HL-60 (cell line): ENCODE measurements at regions not wholly inside any gene's neighbourhood (a gene's known extent, or its start where the extent isn't known, plus 50 kb on each side); places are given as distances from the start of the nearest gene placed in this dataset.

Experiments used
- DNase-seq, 2 experiments: peaks; one replicate each; pipeline ENCODE4 v3.0.0-alpha.2; 2010 to 2020; ENCODE audit warnings: low read depth in 1 of 2, low spot score in 1 of 2
- H3K27ac ChIP-seq: fragments of 250-450 bp; sonication (Bioruptor Pico); replicated peaks from 2 replicates; pipeline ENCODE4 v1.5.1; 2020; ENCODE audit warnings: mild to moderate bottlenecking, moderate library complexity
- H3K27me3 ChIP-seq: fragments of 250-450 bp; sonication (Bioruptor Pico); 2 replicates; pipeline ENCODE4 v1.5.1; 2021; ENCODE audit warnings: mild to moderate bottlenecking, moderate library complexity; ENCODE audit not compliant: insufficient read depth, poor library complexity, severe bottlenecking
- H3K4me3 ChIP-seq: replicated peaks from 2 replicates; pipeline ENCODE4 v1.5.1; 2011; ENCODE audit warnings: mild to moderate bottlenecking, control low read depth, low read length; ENCODE audit not compliant: insufficient read depth
- GABPA ChIP-seq: IDR thresholded peaks from 2 replicates; pipeline ENCODE4 v1.6.1; 2012; ENCODE audit warnings: low read depth
- POLR2AphosphoS5 ChIP-seq: IDR thresholded peaks from 2 replicates; pipeline ENCODE4 v1.6.1; 2012; ENCODE audit warnings: low read depth
- SPI1 ChIP-seq: IDR thresholded peaks from 2 replicates; pipeline ENCODE4 v1.6.1; 2012; ENCODE audit warnings: low read depth, mild to moderate bottlenecking, borderline replicate concordance
- TF ChIP-seq, protein P1 (sequence below): IDR thresholded peaks from one replicate; pipeline ENCODE4 v1.5.1; 2011; ENCODE audit warnings: low read length, control low read depth, inconsistent platforms; ENCODE audit not compliant: insufficient read depth
- TF ChIP-seq, protein P2 (sequence below): IDR thresholded peaks from 2 replicates; pipeline ENCODE4 v1.6.1; 2012; ENCODE audit warnings: low read depth; ENCODE audit not compliant: insufficient replicate concordance

DNA sequence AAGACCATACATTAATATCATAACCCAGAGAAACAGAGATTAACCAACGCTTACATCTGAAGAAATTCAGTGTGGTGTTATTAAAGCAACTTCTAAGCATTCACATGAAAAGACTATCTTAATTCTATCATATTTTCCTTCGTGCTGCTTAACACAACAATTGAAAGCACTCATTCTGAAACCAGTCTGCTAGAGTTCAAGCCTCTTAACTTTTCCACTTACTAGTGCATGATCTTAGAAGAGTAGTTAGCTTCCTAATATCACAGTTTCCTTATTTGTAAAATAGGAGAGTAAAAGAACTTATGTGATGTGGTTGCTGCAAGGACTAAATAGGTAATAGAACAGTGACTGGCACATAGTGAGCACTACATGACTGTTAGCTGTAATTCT, 379.3 kb downstream of the TRIM36 start:
- Histone ChIP-seq H3K4me3 (no peak overlapping the region), H3K27ac (no peak overlapping the region), H3K27me3 (no peaks in the 10 kb centered on the region)
- no peak for DNase-seq
- TF ChIP-seq, protein P1, sequence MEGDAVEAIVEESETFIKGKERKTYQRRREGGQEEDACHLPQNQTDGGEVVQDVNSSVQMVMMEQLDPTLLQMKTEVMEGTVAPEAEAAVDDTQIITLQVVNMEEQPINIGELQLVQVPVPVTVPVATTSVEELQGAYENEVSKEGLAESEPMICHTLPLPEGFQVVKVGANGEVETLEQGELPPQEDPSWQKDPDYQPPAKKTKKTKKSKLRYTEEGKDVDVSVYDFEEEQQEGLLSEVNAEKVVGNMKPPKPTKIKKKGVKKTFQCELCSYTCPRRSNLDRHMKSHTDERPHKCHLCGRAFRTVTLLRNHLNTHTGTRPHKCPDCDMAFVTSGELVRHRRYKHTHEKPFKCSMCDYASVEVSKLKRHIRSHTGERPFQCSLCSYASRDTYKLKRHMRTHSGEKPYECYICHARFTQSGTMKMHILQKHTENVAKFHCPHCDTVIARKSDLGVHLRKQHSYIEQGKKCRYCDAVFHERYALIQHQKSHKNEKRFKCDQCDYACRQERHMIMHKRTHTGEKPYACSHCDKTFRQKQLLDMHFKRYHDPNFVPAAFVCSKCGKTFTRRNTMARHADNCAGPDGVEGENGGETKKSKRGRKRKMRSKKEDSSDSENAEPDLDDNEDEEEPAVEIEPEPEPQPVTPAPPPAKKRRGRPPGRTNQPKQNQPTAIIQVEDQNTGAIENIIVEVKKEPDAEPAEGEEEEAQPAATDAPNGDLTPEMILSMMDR = no peak
- TF ChIP-seq POLR2AphosphoS5 (no peak), GABPA (no peak), SPI1 (no peak)
- TF ChIP-seq, protein P2, sequence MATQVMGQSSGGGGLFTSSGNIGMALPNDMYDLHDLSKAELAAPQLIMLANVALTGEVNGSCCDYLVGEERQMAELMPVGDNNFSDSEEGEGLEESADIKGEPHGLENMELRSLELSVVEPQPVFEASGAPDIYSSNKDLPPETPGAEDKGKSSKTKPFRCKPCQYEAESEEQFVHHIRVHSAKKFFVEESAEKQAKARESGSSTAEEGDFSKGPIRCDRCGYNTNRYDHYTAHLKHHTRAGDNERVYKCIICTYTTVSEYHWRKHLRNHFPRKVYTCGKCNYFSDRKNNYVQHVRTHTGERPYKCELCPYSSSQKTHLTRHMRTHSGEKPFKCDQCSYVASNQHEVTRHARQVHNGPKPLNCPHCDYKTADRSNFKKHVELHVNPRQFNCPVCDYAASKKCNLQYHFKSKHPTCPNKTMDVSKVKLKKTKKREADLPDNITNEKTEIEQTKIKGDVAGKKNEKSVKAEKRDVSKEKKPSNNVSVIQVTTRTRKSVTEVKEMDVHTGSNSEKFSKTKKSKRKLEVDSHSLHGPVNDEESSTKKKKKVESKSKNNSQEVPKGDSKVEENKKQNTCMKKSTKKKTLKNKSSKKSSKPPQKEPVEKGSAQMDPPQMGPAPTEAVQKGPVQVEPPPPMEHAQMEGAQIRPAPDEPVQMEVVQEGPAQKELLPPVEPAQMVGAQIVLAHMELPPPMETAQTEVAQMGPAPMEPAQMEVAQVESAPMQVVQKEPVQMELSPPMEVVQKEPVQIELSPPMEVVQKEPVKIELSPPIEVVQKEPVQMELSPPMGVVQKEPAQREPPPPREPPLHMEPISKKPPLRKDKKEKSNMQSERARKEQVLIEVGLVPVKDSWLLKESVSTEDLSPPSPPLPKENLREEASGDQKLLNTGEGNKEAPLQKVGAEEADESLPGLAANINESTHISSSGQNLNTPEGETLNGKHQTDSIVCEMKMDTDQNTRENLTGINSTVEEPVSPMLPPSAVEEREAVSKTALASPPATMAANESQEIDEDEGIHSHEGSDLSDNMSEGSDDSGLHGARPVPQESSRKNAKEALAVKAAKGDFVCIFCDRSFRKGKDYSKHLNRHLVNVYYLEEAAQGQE = no peak

DNA sequence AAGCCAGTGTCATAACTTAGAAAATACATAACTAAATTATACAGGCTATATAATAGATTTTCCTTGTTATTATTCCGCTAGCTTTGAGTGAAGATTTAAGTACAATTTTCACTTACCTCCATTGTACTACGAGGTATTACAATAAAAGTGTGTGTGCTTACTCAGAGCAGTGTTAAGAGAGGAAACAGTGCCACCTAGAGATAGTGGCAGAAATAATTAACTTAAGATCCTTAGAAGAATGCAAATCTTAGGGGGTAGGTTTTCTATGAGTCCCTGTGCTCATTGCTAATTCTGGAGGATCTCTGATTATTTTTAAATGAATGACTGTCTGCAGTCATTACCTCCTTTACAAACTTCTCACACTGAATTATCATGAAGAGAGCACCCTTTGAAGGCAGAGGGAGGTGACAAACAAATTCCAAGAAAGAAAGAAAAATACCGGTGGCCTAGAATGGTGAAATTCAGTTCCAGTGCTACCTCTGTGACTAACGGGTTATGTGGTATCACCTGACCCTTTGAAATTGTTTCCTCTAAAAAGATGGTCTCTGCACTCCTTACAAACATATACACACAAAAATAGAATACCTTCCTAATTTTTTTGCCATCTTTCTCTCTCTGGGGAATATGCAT, 379.8 kb downstream of the TRIM36 start:
- DNase-seq = peak in 1 of 2 experiments; percentile 1
- TF ChIP-seq, protein P2 = no peak
- TF ChIP-seq, protein P1 = peak; percentile 3
- Histone ChIP-seq H3K27me3 (no peaks in the 10 kb centered on the region), H3K27ac (no peak overlapping the region), H3K4me3 (no peak overlapping the region)

DNA sequence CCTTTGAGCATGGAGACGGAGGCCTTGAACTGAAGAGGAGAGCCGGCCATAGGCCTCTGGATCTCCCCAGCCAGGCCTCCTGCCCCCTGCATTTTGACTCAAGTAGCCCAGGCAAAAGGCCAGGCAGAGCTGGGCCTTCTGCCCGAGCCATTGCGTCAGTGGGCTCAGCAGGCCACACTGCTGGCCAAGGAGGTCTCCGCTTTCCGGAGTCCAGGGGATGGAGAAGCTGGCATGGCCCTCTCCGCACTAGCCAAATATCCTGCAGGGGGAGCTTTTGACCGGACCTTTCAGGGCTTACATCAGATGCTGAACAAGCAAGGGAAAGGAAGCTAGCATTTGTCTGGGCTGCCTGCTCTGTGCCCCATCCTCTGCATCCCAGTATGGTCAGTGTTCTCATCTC, 386.8 kb downstream of the TRIM36 start:
- TF ChIP-seq POLR2AphosphoS5 = no peak
- TF ChIP-seq SPI1 = no peak
- no peak for TF ChIP-seq GABPA
- TF ChIP-seq, protein P2 = no peak
- TF ChIP-seq, protein P1 = no peak
- Histone ChIP-seq H3K27ac (no peak overlapping the region), H3K27me3 (no peaks in the 10 kb centered on the region), H3K4me3 (no peak overlapping the region)
- no peak for DNase-seq
